ENCODE measurements at regions not wholly inside any gene's neighbourhood (a gene's known extent, or its start where the extent isn't known, plus 50 kb on each side); places are given as distances from the start of the nearest gene placed in this dataset.

DNA sequence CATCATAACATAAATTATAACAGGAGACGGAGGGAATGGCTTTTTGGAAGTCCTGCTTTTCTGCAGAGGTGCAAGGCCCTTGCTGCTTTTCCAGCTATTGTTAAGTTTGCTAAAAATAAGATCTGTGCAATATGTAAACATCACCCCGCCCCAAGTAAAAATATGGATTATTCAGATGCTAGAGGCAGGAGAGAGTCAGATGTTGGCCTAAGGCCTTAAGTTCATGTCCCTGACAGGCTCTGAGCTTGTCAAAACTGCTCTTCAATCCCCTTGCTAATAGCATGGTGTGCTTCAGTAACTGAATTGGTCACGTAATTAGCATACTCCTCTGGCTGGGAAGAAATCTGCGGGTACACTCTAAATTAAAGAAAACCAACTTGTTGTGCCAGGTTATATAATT is 147.5 kb downstream of the BMP2 start:
- Histone ChIP-seq H3K27me3 (replicated peaks in 1 of 4; ENCODE audit: control extremely low read depth in 1 of 4, control insufficient read depth in 3 of 4, insufficient read depth in 4 of 4, low read length in 3 of 4) (no peaks in the 10 kb centered on the region), H4K20me1 (ENCODE audit: control insufficient read depth, insufficient read depth, low read length, poor library complexity, severe bottlenecking) (no peaks in the 10 kb centered on the region), H3K27ac (ENCODE audit: low read length in 2 of 2) (no peak overlapping the region), H3K9ac (ENCODE audit: low read length) (no peak overlapping the region), H3K79me2 (ENCODE audit: control insufficient read depth, insufficient read depth, low read length) (no peaks in the 10 kb centered on the region), H3K4me2 (replicated peaks; ENCODE audit: low read depth, low read length, poor library complexity, severe bottlenecking) (no peak overlapping the region), H3K4me3 (ENCODE audit: control extremely low read depth in 1 of 5, extremely low read depth in 1 of 5, insufficient read depth in 1 of 5, low read depth in 2 of 5, low read length in 4 of 5) (no peak overlapping the region), H3K4me1 (ENCODE audit: control insufficient read depth in 2 of 2, insufficient read depth in 2 of 2, low read length in 2 of 2) (no peaks in the 10 kb centered on the region), H3K36me3 (replicated peaks in 1 of 2; ENCODE audit: control extremely low read depth in 1 of 2, control insufficient read depth in 1 of 2, extremely low read depth in 1 of 2, insufficient read depth in 2 of 2, low read length in 1 of 2) (no peaks in the 10 kb centered on the region), H2AFZ (ENCODE audit: insufficient read depth, low read depth, low read length, poor library complexity, severe bottlenecking) (no peak overlapping the region), H3K9me3 (ENCODE audit: control extremely low read depth in 1 of 3, control insufficient read depth in 2 of 3, insufficient read depth in 1 of 3, low read length in 2 of 3) (no peaks in the 10 kb centered on the region)
- Mint-ChIP-seq H3K4me3 (no peak overlapping the region), H3K9me3 (ENCODE audit: insufficient read depth) (peaks cover 2% of the 10 kb centered on the region), H3K27me3 (no peaks in the 10 kb centered on the region), H3K4me1 (no peaks in the 10 kb centered on the region), H3K27ac (no peak overlapping the region)
- TF ChIP-seq, protein P1, sequence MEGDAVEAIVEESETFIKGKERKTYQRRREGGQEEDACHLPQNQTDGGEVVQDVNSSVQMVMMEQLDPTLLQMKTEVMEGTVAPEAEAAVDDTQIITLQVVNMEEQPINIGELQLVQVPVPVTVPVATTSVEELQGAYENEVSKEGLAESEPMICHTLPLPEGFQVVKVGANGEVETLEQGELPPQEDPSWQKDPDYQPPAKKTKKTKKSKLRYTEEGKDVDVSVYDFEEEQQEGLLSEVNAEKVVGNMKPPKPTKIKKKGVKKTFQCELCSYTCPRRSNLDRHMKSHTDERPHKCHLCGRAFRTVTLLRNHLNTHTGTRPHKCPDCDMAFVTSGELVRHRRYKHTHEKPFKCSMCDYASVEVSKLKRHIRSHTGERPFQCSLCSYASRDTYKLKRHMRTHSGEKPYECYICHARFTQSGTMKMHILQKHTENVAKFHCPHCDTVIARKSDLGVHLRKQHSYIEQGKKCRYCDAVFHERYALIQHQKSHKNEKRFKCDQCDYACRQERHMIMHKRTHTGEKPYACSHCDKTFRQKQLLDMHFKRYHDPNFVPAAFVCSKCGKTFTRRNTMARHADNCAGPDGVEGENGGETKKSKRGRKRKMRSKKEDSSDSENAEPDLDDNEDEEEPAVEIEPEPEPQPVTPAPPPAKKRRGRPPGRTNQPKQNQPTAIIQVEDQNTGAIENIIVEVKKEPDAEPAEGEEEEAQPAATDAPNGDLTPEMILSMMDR (IDR thresholded peaks at IDR 0.05): no peak
- TF ChIP-seq EZH2 (IDR thresholded peaks at IDR 0.05; ENCODE audit: borderline replicate concordance, insufficient read depth, low read depth, low read length, poor library complexity, severe bottlenecking): no peak
- WGBS (ENCODE audit: insufficient coverage): no CpG with 5 or more reads among the region's 4 CpGs
- no peak for ATAC-seq (ENCODE audit: low read depth)
- POLR2A ChIA-PET: no interaction called here
- CTCF ChIA-PET: no interaction called here
- intact Hi-C loops (cut with micrococcal nuclease): no loop called here
- DNase-seq: no peak

DNA sequence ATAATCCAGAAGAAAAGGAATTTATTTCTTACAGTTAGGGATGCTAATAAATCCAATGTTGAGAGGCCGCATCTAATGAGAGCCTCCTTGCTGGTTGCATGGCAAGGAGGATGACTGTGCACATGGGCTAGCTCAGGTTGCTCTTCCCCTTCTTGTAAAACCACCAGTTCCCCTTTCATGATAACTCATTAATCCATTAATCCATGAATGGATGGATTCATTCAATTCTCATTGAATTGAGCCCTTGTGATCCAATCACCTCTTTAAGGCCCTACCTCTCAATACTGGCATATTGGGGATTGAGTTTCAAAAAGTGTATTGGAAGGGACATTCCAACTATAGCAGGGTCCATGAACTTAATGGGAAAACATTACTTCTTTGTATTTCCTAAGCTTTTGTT is 149.5 kb downstream of the BMP2 start:
- no peak overlapping the region for H3K4me3 Mint-ChIP-seq
- intact Hi-C loops (cut with micrococcal nuclease): no loop called here
- Histone ChIP-seq H3K79me2 (ENCODE audit: control insufficient read depth, insufficient read depth, low read length) (no peaks in the 10 kb centered on the region), H3K27ac (ENCODE audit: low read length in 2 of 2) (no peak overlapping the region), H3K36me3 (replicated peaks in 1 of 2; ENCODE audit: control extremely low read depth in 1 of 2, control insufficient read depth in 1 of 2, extremely low read depth in 1 of 2, insufficient read depth in 2 of 2, low read length in 1 of 2) (no peaks in the 10 kb centered on the region), H2AFZ (ENCODE audit: insufficient read depth, low read depth, low read length, poor library complexity, severe bottlenecking) (no peak overlapping the region), H3K27me3 (replicated peaks in 1 of 4; ENCODE audit: control extremely low read depth in 1 of 4, control insufficient read depth in 3 of 4, insufficient read depth in 4 of 4, low read length in 3 of 4) (no peaks in the 10 kb centered on the region), H4K20me1 (ENCODE audit: control insufficient read depth, insufficient read depth, low read length, poor library complexity, severe bottlenecking) (no peaks in the 10 kb centered on the region), H3K4me2 (replicated peaks; ENCODE audit: low read depth, low read length, poor library complexity, severe bottlenecking) (no peak overlapping the region), H3K9me3 (ENCODE audit: control extremely low read depth in 1 of 3, control insufficient read depth in 2 of 3, insufficient read depth in 1 of 3, low read length in 2 of 3) (no peaks in the 10 kb centered on the region), H3K4me3 (ENCODE audit: control extremely low read depth in 1 of 5, extremely low read depth in 1 of 5, insufficient read depth in 1 of 5, low read depth in 2 of 5, low read length in 4 of 5) (no peak overlapping the region), H3K9ac (ENCODE audit: low read length) (no peak overlapping the region), H3K4me1 (ENCODE audit: control insufficient read depth in 2 of 2, insufficient read depth in 2 of 2, low read length in 2 of 2) (no peaks in the 10 kb centered on the region)
- H3K27me3 Mint-ChIP-seq: no peaks in the 10 kb centered on the region
- H3K9me3 Mint-ChIP-seq (ENCODE audit: insufficient read depth): peaks cover 2% of the 10 kb centered on the region
- ATAC-seq (ENCODE audit: low read depth) (no peak), DNase-seq (no peak)
- no CpG with 5 or more reads among the region's 1 CpG for WGBS (ENCODE audit: insufficient coverage)
- ChIA-PET POLR2A (no interaction called here), CTCF (no interaction called here)
- H3K27ac Mint-ChIP-seq: no peak overlapping the region
- no peaks in the 10 kb centered on the region for H3K4me1 Mint-ChIP-seq
- TF ChIP-seq, protein P1 (IDR thresholded peaks at IDR 0.05): no peak
- TF ChIP-seq EZH2 (IDR thresholded peaks at IDR 0.05; ENCODE audit: borderline replicate concordance, insufficient read depth, low read depth, low read length, poor library complexity, severe bottlenecking): no peak

Measured in B cell (primary cell).